Endothelial cell of hepatic sinusoid (primary cell): ENCODE measurements at regions not wholly inside any gene's neighbourhood (a gene's known extent, or its start where the extent isn't known, plus 50 kb on each side); places are given as distances from the start of the nearest gene placed in this dataset.

Source experiments
- in situ Hi-C: cut with HindIII; loops from 2 replicates; pipeline ENCODE4 v1.10.0; 2017; ENCODE audit warnings: low sequenced_read_pairs

- in situ Hi-C loops, result no loop called here
Observed at GRCh38 chr7:46245586-46246111, 324.6 kb upstream of the IGFBP3 start.

- in situ Hi-C loops, result no loop called here
Observed at GRCh38 chr7:46244757-46245156, 323.7 kb upstream of the IGFBP3 start.

GRCh38 chr7:46243406-46243805 is 322.3 kb upstream of the IGFBP3 start:
- in situ Hi-C loops, result no loop called here

GRCh38 chr7:46239846-46240245 is 318.8 kb upstream of the IGFBP3 start:
- in situ Hi-C loops, result no loop called here

GRCh38 chr7:46237466-46237865 is 316.4 kb upstream of the IGFBP3 start:
- in situ Hi-C loops, result no loop called here

- in situ Hi-C loops, result loop anchor here (5.0 kb wide), 1 partner anchor 79 kb away; no protein-coding TSS in a partner anchor
Observed at GRCh38 chr7:46233585-46234329, 312.7 kb upstream of the IGFBP3 start.

GRCh38 chr7:46230990-46231305 is 309.9 kb upstream of the IGFBP3 start:
- in situ Hi-C loops, result loop anchor here (5.0 kb wide), 1 partner anchor 81 kb away; no protein-coding TSS in a partner anchor

GRCh38 chr7:46230298-46230989 is 309.4 kb upstream of the IGFBP3 start:
- in situ Hi-C loops, result loop anchor here (5.0 kb wide), 1 partner anchor 82 kb away; no protein-coding TSS in a partner anchor

GRCh38 chr7:46229409-46229808 is 308.3 kb upstream of the IGFBP3 start:
- in situ Hi-C loops, result no loop called here

GRCh38 chr7:46226860-46227259 is 305.8 kb upstream of the IGFBP3 start:
- in situ Hi-C loops, result no loop called here

GRCh38 chr7:46224363-46224762 is 303.3 kb upstream of the IGFBP3 start:
- in situ Hi-C loops, result no loop called here

GRCh38 chr7:46220066-46220630 is 299.1 kb upstream of the IGFBP3 start:
- in situ Hi-C loops, result no loop called here

- in situ Hi-C loops, result no loop called here
Observed at GRCh38 chr7:46218461-46219200, 297.6 kb upstream of the IGFBP3 start.

- in situ Hi-C loops, result no loop called here
Observed at GRCh38 chr7:46215987-46216567, 295.0 kb upstream of the IGFBP3 start.

GRCh38 chr7:46214526-46214925 is 293.5 kb upstream of the IGFBP3 start:
- in situ Hi-C loops, result no loop called here

GRCh38 chr7:46213154-46213537 is 292.1 kb upstream of the IGFBP3 start:
- in situ Hi-C loops, result no loop called here

GRCh38 chr7:46212425-46213153 is 291.5 kb upstream of the IGFBP3 start:
- in situ Hi-C loops, result no loop called here

- in situ Hi-C loops, result no loop called here
Observed at GRCh38 chr7:46210467-46210866, 289.4 kb upstream of the IGFBP3 start.

- in situ Hi-C loops, result no loop called here
Observed at GRCh38 chr7:46209611-46210388, 288.7 kb upstream of the IGFBP3 start.
